A673 (cell line): ENCODE measurements at regions not wholly inside any gene's neighbourhood (a gene's known extent, or its start where the extent isn't known, plus 50 kb on each side); places are given as distances from the start of the nearest gene placed in this dataset.

Experiments used
- BruUV-seq: library from RNA; stranded (reverse); fragments of 400-500 nt; replicated peaks from 2 replicates; lab custom pipeline; 2021; lab: Mats Ljungman, UMichigan
- CTCF ChIA-PET: fragments of 300-600 bp; sonication (Branson Sonifier 250); formaldehyde crosslinking; loops from one replicate; lab custom pipeline; 2022; ENCODE audit warnings: antibody characterized with exemption; lab: Charles Lee
- POLR2A ChIA-PET: fragments of 300-600 bp; sonication (Branson Sonifier 250); formaldehyde crosslinking; loops from one replicate; lab custom pipeline; 2022; ENCODE audit warnings: antibody characterized with exemption; ENCODE audit not compliant: low non-redundant PET; lab: Charles Lee
- DNase-seq: peaks from one replicate; pipeline ENCODE4 v3.0.0-alpha.2; 2015; ENCODE audit warnings: low spot score
- H3K27ac ChIP-seq: fragments of 200-600 bp; sonication (generic); 2 replicates; pipeline ENCODE4 v1.5.1; 2016; ENCODE audit warnings: mixed run types, low read depth, mild to moderate bottlenecking, mixed read lengths, antibody characterized with exemption, low read length; ENCODE audit not compliant: poor library complexity, severe bottlenecking
- H3K27me3 ChIP-seq: fragments of 200-600 bp; sonication (generic); replicated peaks from 2 replicates; pipeline ENCODE4 v1.6.1; 2017; ENCODE audit warnings: mixed run types, low read depth, mild to moderate bottlenecking, mixed read lengths, antibody characterized with exemption, low read length; ENCODE audit not compliant: insufficient read depth, poor library complexity
- H3K36me3 ChIP-seq: fragments of 200-600 bp; sonication (generic); 2 replicates; pipeline ENCODE4 v1.6.1; 2016; ENCODE audit warnings: mixed run types, mild to moderate bottlenecking, mixed read lengths, antibody characterized with exemption, low read length; ENCODE audit not compliant: insufficient read depth, poor library complexity, severe bottlenecking
- H3K4me1 ChIP-seq: fragments of 200-600 bp; sonication (generic); 2 replicates; pipeline ENCODE4 v1.6.1; 2017; ENCODE audit warnings: mixed run types, mild to moderate bottlenecking, mixed read lengths, antibody characterized with exemption, low read length; ENCODE audit not compliant: insufficient read depth, poor library complexity, severe bottlenecking
- H3K4me3 ChIP-seq: fragments of 200-600 bp; sonication (generic); 2 replicates; pipeline ENCODE4 v1.5.1; 2016; ENCODE audit warnings: low read depth, mixed run types, mild to moderate bottlenecking, mixed read lengths, low read length; ENCODE audit not compliant: poor library complexity, severe bottlenecking
- H3K9me3 ChIP-seq: fragments of 200-600 bp; sonication (generic); 2 replicates; pipeline ENCODE4 v1.6.1; 2016; ENCODE audit warnings: mixed run types, low read depth, mild to moderate bottlenecking, mixed read lengths, antibody characterized with exemption, low read length; ENCODE audit not compliant: poor library complexity, severe bottlenecking
- CTCF ChIP-seq: fragments of 300-800, 200-600 bp; sonication (generic); conservative IDR thresholded peaks from 2 replicates; pipeline ENCODE4 v1.5.1; 2017; ENCODE audit warnings: low read depth, mild to moderate bottlenecking, antibody characterized with exemption, low read length, moderate library complexity, mixed read lengths
- EZH2 ChIP-seq: fragments of 200-600 bp; sonication (generic); IDR thresholded peaks from 2 replicates; pipeline ENCODE4 v1.6.1; 2017; ENCODE audit warnings: borderline replicate concordance, low read depth, mild to moderate bottlenecking, mixed read lengths, antibody characterized with exemption, low read length; ENCODE audit not compliant: poor library complexity, severe bottlenecking
- intact Hi-C: fragments of 100-400 bp; cut with micrococcal nuclease; formaldehyde crosslinking; loops from one replicate; pipeline ENCODE4 v1.10.0; 2022; ENCODE audit not compliant: unreplicated experiment

- H3K27me3 ChIP-seq = peaks cover 2% of the 10 kb centered on the region
- BruUV-seq = no TSS peak
- intact Hi-C loops = no loop called here
- TF ChIP-seq EZH2 (no peak), CTCF (peak; percentile 28; the same call in 1 of the 2 replicates)
- H3K4me3 ChIP-seq = no peak overlapping the region
- H3K9me3 ChIP-seq = no peaks in the 10 kb centered on the region
- H3K4me1 ChIP-seq = no peaks in the 10 kb centered on the region
- H3K27ac ChIP-seq = no peak overlapping the region
- POLR2A ChIA-PET = no interaction called here
- no peaks in the 10 kb centered on the region for H3K36me3 ChIP-seq
- peak; percentile 1 for DNase-seq
- CTCF ChIA-PET = no interaction called here
Measured at GRCh38 chr18:27400001-27400400, 214.9 kb upstream of the CHST9 start.

GRCh38 chr18:27395752-27396151 lies 210.6 kb upstream of the CHST9 start:
- Histone ChIP-seq H3K4me3 (no peak overlapping the region), H3K9me3 (no peaks in the 10 kb centered on the region), H3K4me1 (no peaks in the 10 kb centered on the region), H3K27ac (no peak overlapping the region), H3K27me3 (peaks cover 12% of the 10 kb centered on the region), H3K36me3 (no peaks in the 10 kb centered on the region)
- ChIA-PET CTCF (no interaction called here), POLR2A (no interaction called here)
- TF ChIP-seq CTCF (no peak), EZH2 (no peak)
- BruUV-seq = no TSS peak
- intact Hi-C loops = no loop called here
- DNase-seq = no peak

- Histone ChIP-seq H3K36me3 (no peaks in the 10 kb centered on the region), H3K4me1 (no peaks in the 10 kb centered on the region), H3K9me3 (no peaks in the 10 kb centered on the region), H3K27ac (no peak overlapping the region), H3K4me3 (no peak overlapping the region), H3K27me3 (peaks cover 12% of the 10 kb centered on the region)
- CTCF ChIA-PET = no interaction called here
- intact Hi-C loops = no loop called here
- POLR2A ChIA-PET = no interaction called here
- TF ChIP-seq EZH2 = no peak
- no peak for TF ChIP-seq CTCF
- no peak for DNase-seq
- BruUV-seq = no TSS peak
Measured at GRCh38 chr18:27394687-27395086, 209.6 kb upstream of the CHST9 start.
